WERI-Rb-1 (cell line): ENCODE measurements at regions not wholly inside any gene's neighbourhood (a gene's known extent, or its start where the extent isn't known, plus 50 kb on each side); places are given as distances from the start of the nearest gene placed in this dataset.

Experiments used
- DNase-seq: peaks from one replicate; pipeline ENCODE4 v3.0.0-alpha.2; 2020
- H3K27ac ChIP-seq: fragments of 250-450 bp; sonication (Bioruptor Pico); 2 replicates; pipeline ENCODE4 v1.5.1; 2020; ENCODE audit warnings: mild to moderate bottlenecking, moderate library complexity
- H3K27me3 ChIP-seq: fragments of 250-450 bp; sonication (Bioruptor Pico); 2 replicates; pipeline ENCODE4 v1.5.1; 2021; ENCODE audit warnings: mild to moderate bottlenecking, low read depth, moderate library complexity; ENCODE audit not compliant: insufficient read depth, severe bottlenecking
- H3K36me3 ChIP-seq: fragments of 250-450 bp; sonication (Bioruptor Pico); 2 replicates; pipeline ENCODE4 v1.5.1; 2020; ENCODE audit warnings: mild to moderate bottlenecking, moderate library complexity
- H3K4me3 ChIP-seq: 2 replicates; pipeline ENCODE4 v1.5.1; 2011; ENCODE audit warnings: low read depth, mild to moderate bottlenecking, control low read depth, low read length
- H3K9me3 ChIP-seq: fragments of 250-450 bp; sonication (Bioruptor Pico); 2 replicates; pipeline ENCODE4 v1.5.1; 2021; ENCODE audit warnings: mild to moderate bottlenecking, moderate library complexity; ENCODE audit not compliant: severe bottlenecking
- CTCF ChIP-seq: IDR thresholded peaks from 2 replicates; pipeline ENCODE4 v1.5.1; 2011; ENCODE audit warnings: low read depth, mild to moderate bottlenecking, control low read depth, inconsistent platforms, low read length

- DNase-seq = no peak
- Histone ChIP-seq H3K4me3 (no peak overlapping the region), H3K27ac (no peak overlapping the region), H3K9me3 (no peaks in the 10 kb centered on the region), H3K27me3 (no peaks in the 10 kb centered on the region), H3K36me3 (no peaks in the 10 kb centered on the region)
- no peak for TF ChIP-seq CTCF
These were observed 170.8 kb upstream of the KLF14 start for GRCh38 chr7:130904792-130905191.

GRCh38 chr7:130906575-130906974, 172.6 kb upstream of the KLF14 start:
- H3K36me3 ChIP-seq = no peaks in the 10 kb centered on the region
- no peaks in the 10 kb centered on the region for H3K27me3 ChIP-seq
- no peak for TF ChIP-seq CTCF
- no peak for DNase-seq
- H3K27ac ChIP-seq = no peak overlapping the region
- no peak overlapping the region for H3K4me3 ChIP-seq
- H3K9me3 ChIP-seq = no peaks in the 10 kb centered on the region

- DNase-seq = no peak
- TF ChIP-seq CTCF = no peak
- Histone ChIP-seq H3K27me3 (no peaks in the 10 kb centered on the region), H3K36me3 (no peaks in the 10 kb centered on the region), H3K4me3 (no peak overlapping the region), H3K9me3 (no peaks in the 10 kb centered on the region), H3K27ac (no peak overlapping the region)
These were observed 173.4 kb upstream of the KLF14 start for GRCh38 chr7:130907439-130907838.

GRCh38 chr7:130908345-130909160, 174.5 kb upstream of the KLF14 start:
- no peak for DNase-seq
- Histone ChIP-seq H3K36me3 (no peaks in the 10 kb centered on the region), H3K9me3 (no peaks in the 10 kb centered on the region), H3K27ac (no peak overlapping the region), H3K27me3 (no peaks in the 10 kb centered on the region), H3K4me3 (no peak overlapping the region)
- TF ChIP-seq CTCF = no peak

GRCh38 chr7:130909161-130909836, 175.3 kb upstream of the KLF14 start:
- no peaks in the 10 kb centered on the region for H3K9me3 ChIP-seq
- DNase-seq = no peak
- H3K27me3 ChIP-seq = no peaks in the 10 kb centered on the region
- no peak for TF ChIP-seq CTCF
- H3K4me3 ChIP-seq = no peak overlapping the region
- no peak overlapping the region for H3K27ac ChIP-seq
- no peaks in the 10 kb centered on the region for H3K36me3 ChIP-seq
